Mesendoderm (in vitro differentiated cells): ENCODE measurements at regions not wholly inside any gene's neighbourhood (a gene's known extent, or its start where the extent isn't known, plus 50 kb on each side); places are given as distances from the start of the nearest gene placed in this dataset.

ENCODE experiments used
- DNase-seq: peaks from one replicate; pipeline ENCODE4 v3.0.0; 2013
- H2AK5ac ChIP-seq: 2 replicates; pipeline ENCODE4 v1.6.1; 2013; ENCODE audit warnings: low read length, inconsistent platforms
- H2BK120ac ChIP-seq: 2 replicates; pipeline ENCODE4 v1.6.1; 2013; ENCODE audit warnings: low read depth, mild to moderate bottlenecking, low read length, moderate library complexity, mixed read lengths
- H2BK15ac ChIP-seq: replicated peaks from 2 replicates; pipeline ENCODE4 v1.6.1; 2013; ENCODE audit warnings: low read depth, mild to moderate bottlenecking, moderate library complexity
- H2BK5ac ChIP-seq: 2 replicates; pipeline ENCODE4 v1.6.1; 2013; ENCODE audit warnings: low read length, inconsistent platforms
- H3K18ac ChIP-seq: 2 replicates; pipeline ENCODE4 v1.6.1; 2013; ENCODE audit warnings: mild to moderate bottlenecking, low read length, mixed read lengths
- H3K23ac ChIP-seq: one replicate; pipeline ENCODE4 v1.6.1; 2013; ENCODE audit warnings: low read length
- H3K27ac ChIP-seq: 2 replicates; pipeline ENCODE4 v1.5.1; 2013; ENCODE audit warnings: low read depth, mild to moderate bottlenecking, inconsistent platforms, low read length, moderate library complexity
- H3K27me3 ChIP-seq: 2 replicates; pipeline ENCODE4 v1.6.1; 2013; ENCODE audit warnings: low read length, control low read depth, mild to moderate bottlenecking, inconsistent platforms; ENCODE audit not compliant: insufficient read depth, poor library complexity
- H3K36me3 ChIP-seq: 2 replicates; pipeline ENCODE4 v1.6.1; 2013; ENCODE audit warnings: low read length, inconsistent platforms; ENCODE audit not compliant: control insufficient read depth, insufficient read depth
- H3K4ac ChIP-seq: one replicate; pipeline ENCODE4 v1.6.1; 2013; ENCODE audit warnings: low read depth, mild to moderate bottlenecking, low read length, moderate library complexity
- H3K4me1 ChIP-seq: 2 replicates; pipeline ENCODE4 v1.6.1; 2013; ENCODE audit warnings: low read depth, low read length, inconsistent platforms; ENCODE audit not compliant: control insufficient read depth
- H3K4me2 ChIP-seq: 2 replicates; pipeline ENCODE4 v1.6.1; 2013; ENCODE audit warnings: low read length
- H3K4me3 ChIP-seq: 2 replicates; pipeline ENCODE4 v1.5.1; 2013; ENCODE audit warnings: mild to moderate bottlenecking, low read length
- H3K56ac ChIP-seq: one replicate; pipeline ENCODE4 v1.6.1; 2013; ENCODE audit warnings: low read length
- H3K79me1 ChIP-seq: 2 replicates; pipeline ENCODE4 v1.6.1; 2013; ENCODE audit warnings: low read length, inconsistent platforms
- H3K79me2 ChIP-seq: 2 replicates; pipeline ENCODE4 v1.6.1; 2013; ENCODE audit warnings: mild to moderate bottlenecking, low read length; ENCODE audit not compliant: control insufficient read depth, insufficient read depth
- H3K9ac ChIP-seq: 2 replicates; pipeline ENCODE4 v1.6.1; 2013; ENCODE audit warnings: low read length, inconsistent platforms
- H4K5ac ChIP-seq: one replicate; pipeline ENCODE4 v1.6.1; 2013; ENCODE audit warnings: low read length
- H4K8ac ChIP-seq: one replicate; pipeline ENCODE4 v1.6.1; 2013; ENCODE audit warnings: low read depth, mild to moderate bottlenecking, control low read depth, low read length, moderate library complexity
- WGBS: extraction: QIAGEN DNeasy Blood & Tissue Kit; methylation state at CpG from one replicate; pipeline ENCODE4 v1.1.7; 2013; ENCODE audit warnings: low lambda C conversion rate, missing lambda C conversion rate; ENCODE audit not compliant: insufficient coverage; ENCODE audit errors: extremely low coverage; 5-methylcytosine and 5-hydroxymethylcytosine counted together

DNA sequence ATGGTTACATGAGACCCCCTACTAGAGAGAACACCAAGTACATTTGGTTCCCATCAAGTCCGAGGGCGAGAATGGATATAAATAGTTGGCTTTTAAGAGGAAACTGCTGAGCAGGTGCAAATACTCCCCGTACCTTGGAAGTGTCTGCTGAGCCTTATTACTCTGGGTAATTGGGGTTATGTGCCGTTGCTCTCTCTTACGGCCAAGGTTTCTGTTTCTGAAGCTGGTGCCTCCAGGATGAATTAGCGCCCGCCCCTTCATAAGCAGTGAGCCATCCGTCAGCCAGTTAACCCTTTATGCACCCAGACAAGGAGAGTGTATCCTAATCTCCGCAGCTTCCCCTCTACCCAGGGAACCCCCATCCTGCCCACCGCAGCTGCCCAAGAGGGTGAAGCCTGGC, 90.4 kb upstream of the AJAP1 start:
- no peaks in the 10 kb centered on the region for H3K36me3 ChIP-seq
- H3K4me1 ChIP-seq: no peaks in the 10 kb centered on the region
- H3K9ac ChIP-seq: no peak overlapping the region
- no peak overlapping the region for H2BK15ac ChIP-seq
- no peak overlapping the region for H4K8ac ChIP-seq
- DNase-seq: no peak
- no peaks in the 10 kb centered on the region for H3K79me2 ChIP-seq
- no peak overlapping the region for H4K5ac ChIP-seq
- no peak overlapping the region for H3K56ac ChIP-seq
- no peak overlapping the region for H3K23ac ChIP-seq
- no peak overlapping the region for H3K4me3 ChIP-seq
- no CpG with 5 or more reads among the region's 10 CpGs for WGBS
- H3K4me2 ChIP-seq: no peak overlapping the region
- no peak overlapping the region for H2AK5ac ChIP-seq
- no peak overlapping the region for H2BK120ac ChIP-seq
- H3K18ac ChIP-seq: no peak overlapping the region
- no peak overlapping the region for H3K27ac ChIP-seq
- no peak overlapping the region for H2BK5ac ChIP-seq
- no peaks in the 10 kb centered on the region for H3K79me1 ChIP-seq
- H3K27me3 ChIP-seq: no peaks in the 10 kb centered on the region
- no peak overlapping the region for H3K4ac ChIP-seq

DNA sequence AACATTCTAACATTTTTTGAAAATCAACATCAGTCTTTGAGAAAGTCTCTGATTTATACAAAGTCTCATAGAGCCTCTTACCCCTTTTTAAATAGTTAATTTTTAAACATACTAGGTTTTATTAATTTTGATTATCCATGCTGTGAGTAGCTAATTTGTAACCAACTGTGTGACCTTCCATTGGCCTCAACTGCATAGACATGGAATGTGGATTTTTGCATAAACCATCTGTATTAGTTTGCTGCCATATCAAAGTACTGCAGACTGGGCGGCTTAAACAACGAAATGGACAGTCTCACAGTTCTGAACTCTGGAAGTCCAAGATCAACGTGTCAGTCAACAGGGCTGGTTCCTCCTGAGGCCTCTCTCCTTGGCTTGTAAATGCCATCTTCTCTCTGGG, 89.2 kb upstream of the AJAP1 start:
- Histone ChIP-seq H2AK5ac (no peak overlapping the region), H3K79me1 (no peaks in the 10 kb centered on the region), H4K5ac (no peak overlapping the region), H3K4me3 (no peak overlapping the region), H2BK15ac (no peak overlapping the region), H2BK5ac (no peak overlapping the region), H3K9ac (no peak overlapping the region), H4K8ac (no peak overlapping the region), H3K23ac (no peak overlapping the region), H3K4me2 (no peak overlapping the region), H3K4me1 (no peaks in the 10 kb centered on the region), H3K18ac (no peak overlapping the region), H3K79me2 (no peaks in the 10 kb centered on the region), H3K27ac (no peak overlapping the region), H2BK120ac (no peak overlapping the region), H3K27me3 (no peaks in the 10 kb centered on the region), H3K4ac (no peak overlapping the region), H3K56ac (no peak overlapping the region), H3K36me3 (no peaks in the 10 kb centered on the region)
- WGBS: no CpG with 5 or more reads among the region's 3 CpGs
- DNase-seq: no peak

DNA sequence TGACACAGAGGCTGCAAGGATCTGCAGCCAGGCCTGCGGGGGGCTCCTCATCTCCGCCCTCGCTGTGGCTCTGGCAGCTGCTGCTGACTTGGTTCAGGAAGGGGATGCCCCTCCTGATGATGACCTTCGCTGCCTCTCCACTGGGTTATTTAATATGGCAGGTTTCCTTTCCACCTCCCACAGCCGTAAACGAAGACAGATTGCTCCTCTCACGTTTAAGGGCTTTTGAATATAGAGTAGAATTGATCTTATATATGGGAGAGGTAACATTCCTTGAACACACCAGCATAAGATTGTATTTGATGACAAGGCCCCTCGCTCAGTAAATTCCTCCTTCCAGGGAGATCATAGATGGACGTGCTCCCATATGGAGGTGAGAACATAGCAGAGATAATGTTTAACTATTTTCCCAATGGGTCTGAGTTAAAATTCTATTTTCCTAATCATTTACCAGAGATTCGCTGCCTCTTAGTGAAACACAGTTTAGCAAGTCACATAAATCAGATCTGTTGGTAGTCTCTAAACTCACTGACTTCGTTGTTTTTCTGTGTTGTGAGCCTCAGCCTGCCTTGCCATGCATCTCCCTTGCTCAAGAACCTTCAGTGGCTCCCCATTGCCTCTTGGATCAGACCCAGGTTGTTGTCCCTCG, 88.5 kb upstream of the AJAP1 start:
- Histone ChIP-seq H4K5ac (no peak overlapping the region), H3K4ac (no peak overlapping the region), H3K56ac (no peak overlapping the region), H4K8ac (no peak overlapping the region), H3K4me1 (no peaks in the 10 kb centered on the region), H3K79me2 (no peaks in the 10 kb centered on the region), H3K4me3 (no peak overlapping the region), H3K79me1 (no peaks in the 10 kb centered on the region), H2BK15ac (no peak overlapping the region), H3K36me3 (no peaks in the 10 kb centered on the region), H2AK5ac (no peak overlapping the region), H2BK5ac (no peak overlapping the region), H3K23ac (no peak overlapping the region), H3K18ac (no peak overlapping the region), H3K4me2 (no peak overlapping the region), H3K9ac (no peak overlapping the region), H3K27ac (no peak overlapping the region), H3K27me3 (no peaks in the 10 kb centered on the region), H2BK120ac (no peak overlapping the region)
- no peak for DNase-seq
- WGBS: no CpG with 5 or more reads among the region's 12 CpGs

DNA sequence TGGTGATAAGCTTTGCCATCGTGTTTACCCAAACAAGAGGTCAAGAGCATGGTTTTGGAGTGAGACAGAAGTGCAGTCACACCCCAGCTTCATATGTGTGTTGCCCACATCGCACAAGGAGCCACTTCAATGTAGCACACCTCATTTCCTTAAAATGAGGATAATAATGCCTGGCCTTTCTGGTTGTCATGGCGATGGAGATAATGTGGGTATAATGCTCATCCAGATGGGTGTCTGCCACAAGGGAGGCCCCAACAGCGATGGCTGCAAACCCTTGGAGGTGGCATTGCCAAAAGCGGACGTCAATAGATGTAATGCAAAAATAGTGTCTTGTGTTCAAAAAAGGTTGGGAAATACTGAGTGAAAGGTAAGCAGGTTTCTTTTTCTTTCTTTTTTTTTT, 83.1 kb upstream of the AJAP1 start:
- WGBS: no CpG with 5 or more reads among the region's 6 CpGs

DNA sequence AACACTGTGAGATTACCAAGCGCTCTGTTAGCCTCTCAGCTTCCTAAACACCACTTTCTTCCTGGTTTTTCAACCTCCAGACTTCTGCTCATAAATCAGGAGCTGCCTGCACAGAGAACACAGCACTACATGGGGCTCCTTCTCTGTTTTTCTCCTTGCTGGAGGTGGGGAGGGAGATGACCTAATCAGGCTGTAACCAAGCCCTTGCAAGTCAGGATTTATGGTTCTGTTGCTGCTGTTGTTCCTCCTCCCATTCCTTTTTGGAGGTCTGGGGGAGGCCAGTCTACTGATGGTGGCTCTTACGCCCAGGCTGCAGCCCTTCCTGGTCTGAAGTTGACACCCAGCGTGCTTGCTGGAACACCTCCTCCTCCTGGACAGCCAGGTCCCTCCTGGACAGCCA, 80.9 kb upstream of the AJAP1 start:
- H3K4ac ChIP-seq: no peak overlapping the region
- no peak overlapping the region for H3K4me3 ChIP-seq
- H3K23ac ChIP-seq: no peak overlapping the region
- H3K4me2 ChIP-seq: no peak overlapping the region
- no peak overlapping the region for H2BK120ac ChIP-seq
- no peak overlapping the region for H4K5ac ChIP-seq
- H3K9ac ChIP-seq: no peak overlapping the region
- no CpG with 5 or more reads among the region's 3 CpGs for WGBS
- no peak overlapping the region for H2AK5ac ChIP-seq
- H4K8ac ChIP-seq: no peak overlapping the region
- H3K27ac ChIP-seq: no peak overlapping the region
- no peaks in the 10 kb centered on the region for H3K79me1 ChIP-seq
- no peak overlapping the region for H3K56ac ChIP-seq
- H3K27me3 ChIP-seq: no peaks in the 10 kb centered on the region
- DNase-seq: no peak
- no peaks in the 10 kb centered on the region for H3K36me3 ChIP-seq
- no peak overlapping the region for H2BK15ac ChIP-seq
- no peak overlapping the region for H2BK5ac ChIP-seq
- H3K79me2 ChIP-seq: no peaks in the 10 kb centered on the region
- no peaks in the 10 kb centered on the region for H3K4me1 ChIP-seq
- H3K18ac ChIP-seq: no peak overlapping the region

More for the DNA sequence above, 83.1 kb upstream of the AJAP1 start:
- Histone ChIP-seq H3K4me3 (no peak overlapping the region), H3K79me1 (no peaks in the 10 kb centered on the region), H3K36me3 (no peaks in the 10 kb centered on the region), H2AK5ac (no peak overlapping the region), H4K5ac (no peak overlapping the region), H3K27ac (no peak overlapping the region), H2BK15ac (no peak overlapping the region), H3K9ac (no peak overlapping the region), H3K4ac (no peak overlapping the region), H2BK5ac (no peak overlapping the region), H3K27me3 (no peaks in the 10 kb centered on the region), H3K56ac (no peak overlapping the region), H2BK120ac (no peak overlapping the region), H3K4me1 (no peaks in the 10 kb centered on the region), H3K4me2 (no peak overlapping the region), H3K23ac (no peak overlapping the region), H4K8ac (no peak overlapping the region), H3K79me2 (no peaks in the 10 kb centered on the region), H3K18ac (no peak overlapping the region)
- DNase-seq: no peak

DNA sequence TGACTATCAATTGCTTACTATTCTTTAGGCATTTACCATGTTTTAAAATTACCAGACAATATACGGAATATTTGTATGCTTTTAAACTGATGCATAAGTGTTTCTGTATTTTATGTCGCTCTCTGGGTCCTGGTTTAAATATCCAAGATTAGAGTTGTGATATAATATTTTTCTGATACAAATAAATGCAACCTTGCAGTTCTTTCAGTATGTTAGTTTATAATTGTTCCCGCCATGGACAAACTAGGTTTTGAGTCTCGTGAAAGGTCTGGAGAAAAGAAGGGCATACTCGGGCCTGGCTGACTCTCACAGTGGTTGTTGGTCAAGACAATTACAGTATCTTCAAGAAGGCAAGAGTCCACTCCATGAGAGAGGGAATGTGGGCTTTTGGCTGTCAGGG, 72.6 kb upstream of the AJAP1 start:
- H3K27ac ChIP-seq: no peak overlapping the region
- no peak overlapping the region for H3K23ac ChIP-seq
- no peak overlapping the region for H2BK120ac ChIP-seq
- H3K79me1 ChIP-seq: no peaks in the 10 kb centered on the region
- H3K36me3 ChIP-seq: no peaks in the 10 kb centered on the region
- H3K4me3 ChIP-seq: no peak overlapping the region
- no peaks in the 10 kb centered on the region for H3K4me1 ChIP-seq
- no peak overlapping the region for H4K5ac ChIP-seq
- H3K4ac ChIP-seq: no peak overlapping the region
- no peak overlapping the region for H3K9ac ChIP-seq
- no peak overlapping the region for H3K56ac ChIP-seq
- no peak overlapping the region for H2AK5ac ChIP-seq
- H2BK5ac ChIP-seq: no peak overlapping the region
- no peak for DNase-seq
- H4K8ac ChIP-seq: no peak overlapping the region
- WGBS: no CpG with 5 or more reads among the region's 5 CpGs
- H3K27me3 ChIP-seq: no peaks in the 10 kb centered on the region
- H3K4me2 ChIP-seq: no peak overlapping the region
- no peak overlapping the region for H3K18ac ChIP-seq
- no peak overlapping the region for H2BK15ac ChIP-seq
- no peaks in the 10 kb centered on the region for H3K79me2 ChIP-seq
